Progenitor cell of endocrine pancreas (in vitro differentiated cells): ENCODE measurements at regions not wholly inside any gene's neighbourhood (a gene's known extent, or its start where the extent isn't known, plus 50 kb on each side); places are given as distances from the start of the nearest gene placed in this dataset.
"Not testable (repeated sequence)": the region's sequence is repeated elsewhere in the genome, so short reads cannot be mapped to it uniquely, and the experiment has no call there.

Experiments
- DNase-seq: peaks from one replicate; pipeline ENCODE4 v3.0.0; 2021; ENCODE audit warnings: low spot score; ENCODE audit not compliant: unreplicated experiment
- H3K27ac Mint-ChIP-seq: 2 replicates; pipeline ENCODE4 v1.8.0; 2021; ENCODE audit warnings: mild to moderate bottlenecking, moderate library complexity, mixed read lengths
- H3K27me3 Mint-ChIP-seq: 2 replicates; pipeline ENCODE4 v1.8.0; 2021; ENCODE audit warnings: mixed read lengths
- H3K36me3 Mint-ChIP-seq: 2 replicates; pipeline ENCODE4 v1.8.0; 2022; ENCODE audit warnings: mixed read lengths; ENCODE audit not compliant: insufficient read depth
- H3K4me1 Mint-ChIP-seq: 2 replicates; pipeline ENCODE4 v1.8.0; 2021; ENCODE audit warnings: low read depth, mixed read lengths
- H3K4me3 Mint-ChIP-seq: 2 replicates; pipeline ENCODE4 v1.8.0; 2021; ENCODE audit warnings: low read depth, mild to moderate bottlenecking, moderate library complexity, mixed read lengths
- H3K9me3 Mint-ChIP-seq: 2 replicates; pipeline ENCODE4 v1.8.0; 2021; ENCODE audit warnings: low read depth, mixed read lengths
- CTCF ChIP-seq: fragments of 200-600 bp; sonication (generic); IDR thresholded peaks from one replicate; pipeline ENCODE4 v1.5.0; 2021; ENCODE audit warnings: antibody characterized with exemption, mild to moderate bottlenecking; ENCODE audit not compliant: unreplicated experiment

GRCh38 chr4:69377562-69377961, 97.3 kb downstream of the UGT2B28 start:
- peaks cover 2% of the 10 kb centered on the region for H3K36me3 Mint-ChIP-seq
- peaks cover 10% of the 10 kb centered on the region for H3K9me3 Mint-ChIP-seq
- no peak overlapping the region for H3K27ac Mint-ChIP-seq
- peaks cover 3% of the 10 kb centered on the region for H3K4me1 Mint-ChIP-seq
- no peak overlapping the region for H3K4me3 Mint-ChIP-seq
- DNase-seq, result no peak
- no peak for TF ChIP-seq CTCF
- H3K27me3 Mint-ChIP-seq, result no peaks in the 10 kb centered on the region

GRCh38 chr4:69383281-69383680, 103.0 kb downstream of the UGT2B28 start:
- no peak for TF ChIP-seq CTCF
- H3K27ac Mint-ChIP-seq, result no peak overlapping the region
- H3K4me1 Mint-ChIP-seq, result peaks cover 3% of the 10 kb centered on the region
- no peak for DNase-seq
- H3K9me3 Mint-ChIP-seq, result peaks cover 9% of the 10 kb centered on the region
- H3K27me3 Mint-ChIP-seq, result no peaks in the 10 kb centered on the region
- no peak overlapping the region for H3K4me3 Mint-ChIP-seq
- H3K36me3 Mint-ChIP-seq, result peaks cover 2% of the 10 kb centered on the region

GRCh38 chr4:69389111-69389510, 106.6 kb downstream of the UGT2B4 start:
- H3K4me1 Mint-ChIP-seq, result not testable (repeated sequence)

GRCh38 chr4:69408451-69408850, 87.3 kb downstream of the UGT2B4 start:
- H3K9me3 Mint-ChIP-seq, result no peaks in the 10 kb centered on the region
- H3K27me3 Mint-ChIP-seq, result no peaks in the 10 kb centered on the region
- no peak overlapping the region for H3K4me3 Mint-ChIP-seq
- peaks cover 3% of the 10 kb centered on the region for H3K4me1 Mint-ChIP-seq
- no peaks in the 10 kb centered on the region for H3K36me3 Mint-ChIP-seq
- H3K27ac Mint-ChIP-seq, result no peak overlapping the region
- TF ChIP-seq CTCF, result no peak
- DNase-seq, result no peak

More at GRCh38 chr4:69389111-69389510, 106.6 kb downstream of the UGT2B4 start:
- not testable (repeated sequence) for H3K27me3 Mint-ChIP-seq, H3K36me3 Mint-ChIP-seq, H3K4me3 Mint-ChIP-seq, DNase-seq, H3K27ac Mint-ChIP-seq, H3K9me3 Mint-ChIP-seq

GRCh38 chr4:69411981-69412380, 83.7 kb downstream of the UGT2B4 start:
- not testable (repeated sequence) for H3K9me3 Mint-ChIP-seq

GRCh38 chr4:69424722-69425121, 71.0 kb downstream of the UGT2B4 start:
- peaks cover 15% of the 10 kb centered on the region for H3K9me3 Mint-ChIP-seq
- H3K36me3 Mint-ChIP-seq, result not testable (repeated sequence)

More at GRCh38 chr4:69411981-69412380, 83.7 kb downstream of the UGT2B4 start:
- not testable (repeated sequence) for H3K4me1 Mint-ChIP-seq, DNase-seq, H3K4me3 Mint-ChIP-seq, H3K27ac Mint-ChIP-seq, H3K36me3 Mint-ChIP-seq, H3K27me3 Mint-ChIP-seq

More at GRCh38 chr4:69424722-69425121, 71.0 kb downstream of the UGT2B4 start:
- H3K27me3 Mint-ChIP-seq, DNase-seq, H3K4me1 Mint-ChIP-seq, H3K4me3 Mint-ChIP-seq: not testable (repeated sequence)
- peak overlapping the region; percentile 73 for H3K27ac Mint-ChIP-seq
